ENCODE measurements at regions not wholly inside any gene's neighbourhood (a gene's known extent, or its start where the extent isn't known, plus 50 kb on each side); places are given as distances from the start of the nearest gene placed in this dataset.
"Not testable (repeated sequence)": the region's sequence is repeated elsewhere in the genome, so short reads cannot be mapped to it uniquely, and the experiment has no call there.

GRCh38 chr9:79431019-79431679 is 140.6 kb upstream of the TLE4 start:
- DNase-seq: no peak

- DNase-seq: no peak
Observed at GRCh38 chr9:79432485-79432884, 139.3 kb upstream of the TLE4 start.

GRCh38 chr9:79433703-79434102 is 138.1 kb upstream of the TLE4 start:
- no peak for DNase-seq

GRCh38 chr9:79439221-79439620 is 132.5 kb upstream of the TLE4 start:
- DNase-seq: not testable (repeated sequence)

- DNase-seq: no peak
Observed at GRCh38 chr9:79446523-79447307, 125.0 kb upstream of the TLE4 start.

GRCh38 chr9:79447308-79447605 is 124.5 kb upstream of the TLE4 start:
- no peak for DNase-seq

DNA sequence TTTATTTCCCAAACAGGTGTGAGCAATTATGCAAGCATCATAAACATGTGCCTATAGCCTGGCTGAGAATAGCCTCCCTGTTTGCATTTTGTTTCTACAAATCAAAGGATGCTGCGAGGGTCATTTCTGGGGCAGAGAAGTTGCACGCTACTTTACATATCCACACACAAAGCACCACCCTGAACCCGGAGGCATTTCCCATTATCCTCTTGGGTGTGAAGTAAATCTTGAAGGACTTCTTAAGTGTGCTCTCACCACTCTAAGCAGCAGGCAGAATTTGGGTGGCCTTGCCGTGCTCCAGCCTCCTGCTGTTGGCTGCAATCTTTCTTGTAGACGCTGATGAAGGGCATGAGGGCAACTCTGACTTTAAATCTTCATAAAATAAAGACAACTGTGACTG is 124.0 kb upstream of the TLE4 start:
- no peak for DNase-seq

DNA sequence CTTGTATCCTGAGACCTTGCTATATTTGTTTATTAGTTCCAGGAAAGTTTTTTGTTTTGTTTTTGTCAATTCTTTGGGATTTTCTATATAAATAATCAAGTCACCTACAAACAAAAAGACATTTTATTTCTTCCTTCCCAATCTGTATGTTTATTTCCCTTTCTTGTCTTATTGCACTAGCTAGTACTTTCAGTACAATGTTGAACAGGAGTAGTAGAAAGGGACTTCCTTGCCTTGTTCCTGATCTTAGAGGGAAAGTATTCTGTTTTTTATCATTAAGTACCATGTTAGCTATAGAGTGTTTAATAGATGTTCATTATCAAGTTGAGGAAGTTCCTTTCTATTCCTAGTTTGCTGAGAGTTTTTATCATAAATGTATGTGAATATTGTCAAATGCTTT is 119.5 kb upstream of the TLE4 start:
- DNase-seq: no peak

- no peak for DNase-seq
Observed at GRCh38 chr9:79461712-79462111, 110.1 kb upstream of the TLE4 start.

- no peak for DNase-seq
Observed at GRCh38 chr9:79465156-79465555, 106.6 kb upstream of the TLE4 start.

DNA sequence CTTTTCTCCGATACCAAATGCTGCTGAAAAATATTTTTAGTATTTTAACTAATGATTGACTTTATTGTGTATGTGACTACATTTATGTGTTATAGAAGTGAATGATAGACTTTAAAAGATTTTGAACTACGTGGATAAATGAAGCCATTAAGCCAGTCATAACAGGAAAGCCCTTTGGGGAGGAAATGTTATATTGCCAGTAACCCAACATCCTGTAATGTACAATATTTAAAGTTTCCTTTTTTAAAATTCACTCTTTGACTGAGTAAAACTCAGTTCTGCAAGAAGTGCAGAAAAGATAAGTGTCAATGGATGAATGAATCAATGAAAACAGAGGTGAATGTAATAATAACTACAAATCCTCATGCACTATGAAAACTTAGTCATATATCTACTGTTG is 102.6 kb upstream of the TLE4 start:
- no peak for DNase-seq

GRCh38 chr9:79470954-79471353 is 100.8 kb upstream of the TLE4 start:
- no peak for DNase-seq

DNA sequence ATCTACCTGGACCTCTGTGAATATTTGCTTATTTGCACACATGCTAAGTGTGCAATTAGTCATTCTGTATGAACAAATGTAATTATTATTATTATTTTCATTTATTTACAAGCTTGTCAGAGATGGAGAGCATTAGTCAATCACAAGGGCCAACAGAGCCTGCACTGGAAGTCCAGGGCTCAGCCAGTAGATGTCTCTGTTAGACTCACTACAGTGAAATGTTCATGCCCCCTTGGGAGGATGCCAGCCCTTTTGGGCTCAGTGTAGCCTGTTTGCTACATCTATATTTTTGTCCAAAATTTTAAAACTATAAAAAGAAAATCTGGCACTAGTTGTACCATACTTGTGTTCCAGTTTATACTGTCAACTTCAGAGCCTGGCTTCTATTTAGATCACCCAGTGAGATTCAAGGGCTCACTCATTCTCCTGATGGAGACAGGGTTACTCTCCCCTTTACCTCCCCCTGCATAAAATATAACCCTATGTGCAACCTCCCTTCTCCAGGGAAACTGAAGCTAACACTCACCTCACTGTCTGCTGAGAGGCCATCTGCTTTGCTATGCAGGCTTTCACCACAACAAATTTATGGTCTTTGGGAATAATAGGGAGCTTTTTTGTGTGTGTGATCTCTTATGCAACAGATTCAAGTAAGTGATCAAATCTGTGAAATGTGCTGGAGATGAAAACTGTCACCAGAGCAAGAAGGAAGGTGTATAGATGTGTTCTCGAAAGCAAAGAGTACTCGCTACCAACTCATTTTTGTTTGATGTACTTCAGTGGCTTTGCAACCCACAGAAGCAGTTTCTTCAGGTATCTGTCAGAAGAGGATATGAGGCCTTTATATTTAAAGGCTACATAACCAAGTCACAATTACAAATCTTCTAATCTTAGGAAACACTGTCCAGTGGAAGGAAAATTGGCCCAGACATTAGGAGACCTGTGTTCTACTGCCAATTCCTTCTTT is 99.9 kb upstream of the TLE4 start:
- no peak for DNase-seq

GRCh38 chr9:79473704-79474103 is 98.1 kb upstream of the TLE4 start:
- DNase-seq: no peak

DNA sequence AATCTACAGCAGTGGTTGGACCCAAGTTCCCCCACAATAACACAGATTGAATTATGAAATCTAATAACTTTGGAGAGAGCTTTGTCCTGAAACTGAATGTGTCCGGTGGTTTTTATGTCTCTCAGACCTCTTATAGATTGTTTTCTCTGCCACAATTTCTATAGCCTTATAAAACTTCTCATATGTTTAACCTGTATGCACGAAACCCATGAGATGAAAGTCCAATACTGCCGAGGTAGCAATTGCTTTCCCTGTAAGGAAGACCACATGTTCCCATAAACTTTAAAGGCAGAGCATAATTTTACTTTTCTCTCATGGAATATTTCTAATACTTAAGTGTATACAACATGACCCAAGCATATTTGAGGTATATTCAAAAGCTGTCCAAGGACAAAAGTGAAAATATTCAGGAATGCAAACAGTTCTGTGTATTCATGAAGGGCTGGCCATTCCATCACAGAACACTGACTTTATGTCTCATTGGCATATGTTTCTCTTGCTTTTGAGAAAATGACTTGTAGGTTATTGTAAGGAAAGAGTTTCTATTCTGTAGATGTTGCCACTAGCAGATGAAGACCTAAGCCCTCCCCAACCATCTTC is 94.4 kb upstream of the TLE4 start:
- DNase-seq: no peak

DNA sequence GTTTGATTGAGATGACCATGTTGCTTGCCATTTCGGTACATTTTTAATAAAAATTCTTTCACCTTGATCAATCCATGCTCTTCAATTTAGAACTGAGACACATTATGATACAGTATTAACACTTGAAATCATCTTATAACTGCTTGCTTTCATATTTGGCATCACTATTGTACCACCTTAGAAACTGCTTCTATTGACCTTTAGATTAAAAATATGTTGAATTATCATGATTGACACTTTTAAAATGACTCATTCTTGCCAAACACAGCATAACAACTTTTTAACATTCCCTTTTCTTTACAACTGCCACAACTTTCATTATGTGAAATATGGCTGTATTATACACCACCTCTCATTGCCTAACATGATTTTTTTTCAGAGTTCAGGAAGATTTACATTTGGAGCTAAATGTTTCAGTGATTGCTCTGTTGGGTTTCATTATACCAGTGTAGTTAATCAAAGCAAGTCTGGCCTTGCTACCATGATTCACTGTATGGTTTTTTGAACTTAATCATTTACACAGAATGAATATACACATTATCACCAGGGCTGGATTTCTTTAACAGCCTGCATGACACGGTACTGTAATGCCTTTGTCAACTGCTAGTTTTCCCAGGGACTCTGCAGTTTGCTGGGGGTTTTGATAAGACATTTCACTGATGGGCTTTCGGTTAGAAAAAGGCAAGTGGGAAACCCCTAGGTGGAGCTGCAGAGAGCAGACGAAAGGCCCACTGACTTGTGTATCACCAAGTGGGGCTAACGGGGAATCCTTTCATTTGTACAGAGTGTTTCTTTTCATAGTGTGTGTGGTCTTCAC is 93.6 kb upstream of the TLE4 start:
- peak; percentile 58 for DNase-seq

DNA sequence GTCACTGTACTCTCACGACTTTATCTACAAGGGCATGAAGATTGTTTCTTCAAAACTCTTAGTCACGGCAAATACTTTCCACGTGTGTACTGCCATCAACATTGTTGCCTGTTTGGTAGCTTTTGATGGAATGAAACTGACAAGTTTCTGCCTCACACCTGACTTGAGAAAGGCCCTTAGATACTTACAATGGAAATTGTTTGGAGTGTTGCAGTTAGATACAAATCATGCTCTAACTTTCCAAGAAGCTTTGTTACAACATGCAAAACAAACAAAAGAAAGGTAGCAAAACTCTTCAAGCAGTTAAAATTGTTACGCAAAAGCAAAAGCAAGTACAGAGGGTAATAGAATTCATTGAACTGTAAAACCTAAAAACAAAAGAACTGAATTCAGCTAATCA is 91.1 kb upstream of the TLE4 start:
- no peak for DNase-seq

GRCh38 chr9:79481846-79482477 is 89.8 kb upstream of the TLE4 start:
- DNase-seq: peak; percentile 18

GRCh38 chr9:79485258-79485657 is 86.5 kb upstream of the TLE4 start:
- DNase-seq: no peak

- DNase-seq: peak; percentile 33
Observed at GRCh38 chr9:79489261-79490000, 82.3 kb upstream of the TLE4 start.

GRCh38 chr9:79490657-79491248 is 81.0 kb upstream of the TLE4 start:
- no peak for DNase-seq
